DOHH2 (cell line): ENCODE measurements at regions not wholly inside any gene's neighbourhood (a gene's known extent, or its start where the extent isn't known, plus 50 kb on each side); places are given as distances from the start of the nearest gene placed in this dataset.

Experiments used
- H3F3A ChIP-seq: fragments of 200-600 bp; sonication (generic), shearing (Covaris generic); 2 replicates; pipeline ENCODE4 v1.6.0; 2016; ENCODE audit warnings: antibody characterized with exemption, mild to moderate bottlenecking; ENCODE audit not compliant: control insufficient read depth, insufficient read depth
- H3K27ac ChIP-seq: fragments of 200-600 bp; sonication (generic); 2 replicates; pipeline ENCODE4 v1.5.1; 2014; ENCODE audit warnings: low read depth, mild to moderate bottlenecking, low read length, moderate library complexity
- H3K27me3 ChIP-seq: fragments of 200-600 bp; sonication (generic); 2 replicates; pipeline ENCODE4 v1.6.1; 2014; ENCODE audit warnings: mild to moderate bottlenecking, low read length, mixed read lengths; ENCODE audit not compliant: control insufficient read depth
- H3K36me3 ChIP-seq: fragments of 200-600 bp; sonication (generic); 2 replicates; pipeline ENCODE4 v1.6.1; 2014; ENCODE audit warnings: mild to moderate bottlenecking, low read length, moderate library complexity, mixed read lengths; ENCODE audit not compliant: control insufficient read depth
- H3K4me1 ChIP-seq: fragments of 200-600 bp; sonication (generic); 2 replicates; pipeline ENCODE4 v1.6.1; 2014; ENCODE audit warnings: mild to moderate bottlenecking, low read length, mixed read lengths; ENCODE audit not compliant: control insufficient read depth
- H3K4me2 ChIP-seq: fragments of 200-600 bp; sonication (generic); 2 replicates; pipeline ENCODE4 v1.6.0; 2014; ENCODE audit warnings: mild to moderate bottlenecking, low read length, moderate library complexity
- H3K4me3 ChIP-seq: fragments of 200-600 bp; sonication (generic); 2 replicates; pipeline ENCODE4 v1.5.1; 2014; ENCODE audit warnings: mild to moderate bottlenecking, low read length, mixed read lengths
- H3K79me2 ChIP-seq: fragments of 200-600 bp; sonication (generic); 2 replicates; pipeline ENCODE4 v1.6.1; 2014; ENCODE audit warnings: mild to moderate bottlenecking, low read length, mixed read lengths; ENCODE audit not compliant: control insufficient read depth
- H3K9me2 ChIP-seq: fragments of 200-600 bp; sonication (generic); replicated peaks from 2 replicates; pipeline ENCODE4 v1.6.1; 2014; ENCODE audit warnings: mild to moderate bottlenecking, low read length, mixed read lengths; ENCODE audit not compliant: control insufficient read depth
- H3K9me3 ChIP-seq: fragments of 200-600 bp; sonication (generic); 2 replicates; pipeline ENCODE4 v1.6.1; 2014; ENCODE audit warnings: antibody characterized with exemption, low read length, mixed read lengths; ENCODE audit not compliant: control insufficient read depth, insufficient read depth
- H4K20me1 ChIP-seq: fragments of 200-600 bp; sonication (generic); 2 replicates; pipeline ENCODE4 v1.6.0; 2014; ENCODE audit warnings: low read depth, mild to moderate bottlenecking, antibody characterized with exemption, low read length, moderate library complexity; ENCODE audit not compliant: control insufficient read depth, insufficient read depth
- CTCF ChIP-seq: fragments of 200-600 bp; sonication (generic); IDR thresholded peaks from one replicate; pipeline ENCODE4 v1.5.1; 2014; ENCODE audit warnings: antibody characterized with exemption, mild to moderate bottlenecking, low read depth, low read length; ENCODE audit not compliant: poor library complexity, severe bottlenecking
- EZH2phosphoT487 ChIP-seq: fragments of 200-600 bp; sonication (generic); IDR thresholded peaks from 2 replicates; pipeline ENCODE4 v1.6.1; 2017; ENCODE audit warnings: borderline replicate concordance, mild to moderate bottlenecking, antibody characterized with exemption, low read length, moderate library complexity, mixed read lengths

- Histone ChIP-seq H3K27ac (no peak overlapping the region), H3K4me3 (no peak overlapping the region), H4K20me1 (no peaks in the 10 kb centered on the region), H3F3A (no peaks in the 10 kb centered on the region), H3K4me2 (no peak overlapping the region), H3K9me2 (no peaks in the 10 kb centered on the region), H3K4me1 (no peaks in the 10 kb centered on the region), H3K79me2 (no peaks in the 10 kb centered on the region), H3K36me3 (no peaks in the 10 kb centered on the region), H3K9me3 (no peaks in the 10 kb centered on the region), H3K27me3 (0 out of 2 replicates have a peak, but pooled peaks cover 2% of the 10 kb centered on the region)
- TF ChIP-seq CTCF (no peak), EZH2phosphoT487 (no peak)
Observed at GRCh38 chr5:34449639-34450038, 206.5 kb upstream of the RAI14 start.

DNA sequence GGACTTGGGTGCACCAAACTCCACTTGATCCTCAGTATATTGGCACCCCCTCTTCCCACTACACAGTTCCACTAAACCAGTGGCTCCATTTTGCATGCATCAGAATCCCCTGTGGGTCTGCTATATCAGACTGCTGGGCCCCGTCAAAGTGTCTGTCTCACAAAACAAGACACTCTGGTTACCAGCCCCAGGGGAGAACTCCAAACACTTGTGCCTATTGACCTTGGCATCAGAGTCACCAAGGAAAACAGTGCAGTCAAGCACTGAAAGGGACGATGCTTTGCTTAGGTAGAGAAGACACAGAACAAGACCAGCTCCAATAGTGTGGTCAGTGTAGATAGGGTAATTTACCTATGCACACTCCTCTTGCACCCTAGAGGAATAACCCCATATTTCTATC, 205.8 kb upstream of the RAI14 start:
- Histone ChIP-seq H3K27ac (no peak overlapping the region), H3K36me3 (no peaks in the 10 kb centered on the region), H3K4me1 (no peaks in the 10 kb centered on the region), H3K9me2 (no peaks in the 10 kb centered on the region), H3F3A (no peaks in the 10 kb centered on the region), H3K27me3 (0 out of 2 replicates have a peak, but pooled peaks cover 2% of the 10 kb centered on the region), H3K79me2 (no peaks in the 10 kb centered on the region), H3K4me2 (no peak overlapping the region), H3K4me3 (no peak overlapping the region), H3K9me3 (no peaks in the 10 kb centered on the region), H4K20me1 (no peaks in the 10 kb centered on the region)
- TF ChIP-seq CTCF (no peak), EZH2phosphoT487 (no peak)

GRCh38 chr5:34452170-34452828, 203.8 kb upstream of the RAI14 start:
- no peaks in the 10 kb centered on the region for H3K79me2 ChIP-seq
- H3K36me3 ChIP-seq: no peaks in the 10 kb centered on the region
- no peaks in the 10 kb centered on the region for H3K9me3 ChIP-seq
- no peaks in the 10 kb centered on the region for H3K9me2 ChIP-seq
- TF ChIP-seq CTCF (no peak), EZH2phosphoT487 (no peak)
- no peaks in the 10 kb centered on the region for H3F3A ChIP-seq
- H3K4me2 ChIP-seq: no peak overlapping the region
- no peak overlapping the region for H3K4me3 ChIP-seq
- 0 out of 2 replicates have a peak, but pooled peaks cover 2% of the 10 kb centered on the region for H3K27me3 ChIP-seq
- H3K4me1 ChIP-seq: no peaks in the 10 kb centered on the region
- no peaks in the 10 kb centered on the region for H4K20me1 ChIP-seq
- no peak overlapping the region for H3K27ac ChIP-seq
